H1 (cell line): ENCODE measurements at regions not wholly inside any gene's neighbourhood (a gene's known extent, or its start where the extent isn't known, plus 50 kb on each side); places are given as distances from the start of the nearest gene placed in this dataset.

Experiments used
- CTCF ChIA-PET: fragments of 300-600 bp; sonication (Branson Sonifier 250); formaldehyde crosslinking; loops from one replicate; lab custom pipeline; 2021; ENCODE audit not compliant: partially characterized antibody; lab: Charles Lee
- POLR2A ChIA-PET: fragments of 300-600 bp; sonication (Branson Sonifier 250); formaldehyde crosslinking; loops from one replicate; lab custom pipeline; 2021; ENCODE audit warnings: inconsistent platforms; ENCODE audit not compliant: partially characterized antibody; lab: Charles Lee
- DNase-seq, 2 experiments: peaks; one replicate each; pipeline versions ENCODE4 v3.0.0 to v3.0.0-alpha.2; 2010 to 2022; ENCODE audit warnings: low spot score in 2 of 2, low read depth in 1 of 2, mixed read lengths in 1 of 2
- FAIRE-seq: peaks from 2 replicates; lab custom pipeline; 2011; peaks lifted over from hg19 to GRCh38; lab: Jason Lieb, UNC
- H2AFZ ChIP-seq: 2 replicates; pipeline ENCODE4 v1.8.1; 2012; ENCODE audit warnings: low read length, inconsistent platforms
- H2AK5ac ChIP-seq: 2 replicates; pipeline ENCODE4 v1.6.1; 2013; ENCODE audit warnings: low read depth, low read length
- H2BK120ac ChIP-seq: replicated peaks from 2 replicates; pipeline ENCODE3; 2013; ENCODE audit warnings: low read depth, low read length, inconsistent platforms
- H2BK12ac ChIP-seq: 2 replicates; pipeline ENCODE4 v1.6.1; 2013; ENCODE audit warnings: low read depth, low read length
- H2BK15ac ChIP-seq: 2 replicates; pipeline ENCODE4 v1.6.1; 2013; ENCODE audit warnings: low read length
- H2BK20ac ChIP-seq: 2 replicates; pipeline ENCODE4 v1.6.1; 2013; ENCODE audit warnings: low read length
- H2BK5ac ChIP-seq: 2 replicates; pipeline ENCODE4 v1.6.1; 2013; ENCODE audit warnings: low read depth, low read length
- H3K14ac ChIP-seq: 2 replicates; pipeline ENCODE4 v1.6.1; 2013; ENCODE audit warnings: inconsistent platforms; ENCODE audit not compliant: insufficient read length
- H3K18ac ChIP-seq: 2 replicates; pipeline ENCODE4 v1.6.1; 2013; ENCODE audit warnings: low read length; ENCODE audit errors: extremely low read depth
- H3K23ac ChIP-seq: 2 replicates; pipeline ENCODE4 v1.6.1; 2013; ENCODE audit warnings: inconsistent platforms; ENCODE audit not compliant: insufficient read length
- H3K23me2 ChIP-seq: 2 replicates; pipeline ENCODE4 v1.6.1; 2013; ENCODE audit warnings: low read depth, low read length
- H3K27ac ChIP-seq: 2 replicates; pipeline ENCODE4 v1.6.1; 2011; ENCODE audit warnings: low read depth, low read length, inconsistent platforms
- H3K27me3 ChIP-seq, 4 experiments: replicated peaks in 1 of 4; 1 replicate in 1 of 4; 2 replicates in 3 of 4; pipeline versions ENCODE4 v1.6.1 to v1.8.1; 2011 to 2013; ENCODE audit warnings: low read length in 3 of 4, mild to moderate bottlenecking in 3 of 4, inconsistent platforms in 2 of 4, mixed read lengths in 2 of 4, moderate library complexity in 1 of 4; ENCODE audit not compliant: control insufficient read depth in 3 of 4, insufficient read depth in 3 of 4; ENCODE audit errors: extremely low read depth in 1 of 4
- H3K36me3 ChIP-seq, 4 experiments: 2 replicates each; pipeline versions ENCODE4 v1.6.1 to v1.8.1; 2011 to 2013; ENCODE audit warnings: mild to moderate bottlenecking in 4 of 4, low read length in 3 of 4, moderate library complexity in 2 of 4, control low read depth in 1 of 4, inconsistent platforms in 1 of 4; ENCODE audit not compliant: insufficient read depth in 4 of 4, control insufficient read depth in 2 of 4
- H3K4ac ChIP-seq: replicated peaks from 2 replicates; pipeline ENCODE3; 2013; ENCODE audit warnings: low read length, low read depth, mixed read lengths, inconsistent platforms; ENCODE audit not compliant: insufficient read length
- H3K4me1 ChIP-seq, 4 experiments: replicated peaks in 1 of 4; 1 replicate in 1 of 4; 2 replicates in 3 of 4; pipeline versions ENCODE4 v1.6.1 to v1.8.1; 2011 to 2013; ENCODE audit warnings: low read length in 3 of 4, inconsistent platforms in 2 of 4, mixed read lengths in 1 of 4; ENCODE audit not compliant: insufficient read depth in 4 of 4, control insufficient read depth in 3 of 4
- H3K4me2 ChIP-seq, 2 experiments: 2 replicates each; pipeline versions ENCODE4 v1.6.1 to v1.8.1; 2011 to 2013; ENCODE audit warnings: low read depth in 2 of 2, low read length in 2 of 2, control low read depth in 1 of 2, inconsistent platforms in 1 of 2, mild to moderate bottlenecking in 1 of 2; ENCODE audit not compliant: insufficient read depth in 1 of 2
- H3K4me3 ChIP-seq, 4 experiments: fragments of 200-600, 300-600 bp in 1 of 4; sonication (generic), shearing (Covaris generic), sonication (Bioruptor Twin) in 1 of 4; 2 replicates each; pipeline versions ENCODE4 v1.5.1 to v1.8.1; 2011 to 2016; ENCODE audit warnings: low read length in 4 of 4, low read depth in 3 of 4, control low read depth in 2 of 4, inconsistent platforms in 2 of 4, mild to moderate bottlenecking in 2 of 4, mixed read lengths in 1 of 4, moderate library complexity in 1 of 4; ENCODE audit not compliant: insufficient read depth in 2 of 4; ENCODE audit errors: extremely low read depth in 1 of 4
- H3K56ac ChIP-seq: replicated peaks from 2 replicates; pipeline ENCODE3; 2013; ENCODE audit warnings: low read depth, mild to moderate bottlenecking, mixed read lengths, low read length, inconsistent platforms; ENCODE audit not compliant: insufficient read length
- H3K79me1 ChIP-seq: 2 replicates; pipeline ENCODE4 v1.6.1; 2013; ENCODE audit warnings: low read depth, low read length, control low read depth
- H3K79me2 ChIP-seq, 2 experiments: 2 replicates each; pipeline versions ENCODE4 v1.6.1 to v1.8.1; 2012 to 2013; ENCODE audit warnings: low read length in 2 of 2, mild to moderate bottlenecking in 2 of 2, inconsistent platforms in 1 of 2; ENCODE audit not compliant: insufficient read depth in 2 of 2, control insufficient read depth in 1 of 2
- H3K9ac ChIP-seq, 4 experiments: replicated peaks in 1 of 4; 1 replicate in 1 of 4; 2 replicates in 3 of 4; pipeline versions ENCODE4 v1.6.1 to v1.8.1; 2011 to 2013; ENCODE audit warnings: low read depth in 3 of 4, low read length in 3 of 4, control low read depth in 2 of 4, mild to moderate bottlenecking in 2 of 4, moderate library complexity in 2 of 4, inconsistent platforms in 1 of 4; ENCODE audit errors: extremely low read depth in 1 of 4
- H3K9me3 ChIP-seq, 2 experiments: 2 replicates each; pipeline versions ENCODE4 v1.6.1 to v1.8.1; 2012 to 2013; ENCODE audit warnings: mild to moderate bottlenecking in 2 of 2, moderate library complexity in 2 of 2, control low read depth in 1 of 2, inconsistent platforms in 1 of 2, low read depth in 1 of 2, low read length in 1 of 2, mixed read lengths in 1 of 2; ENCODE audit not compliant: insufficient read depth in 2 of 2
- H4K20me1 ChIP-seq, 2 experiments: replicated peaks in 1 of 2; 2 replicates each; pipeline versions ENCODE3 to v1.8.1; 2011 to 2013; ENCODE audit warnings: inconsistent platforms in 2 of 2, low read length in 2 of 2, mild to moderate bottlenecking in 1 of 2; ENCODE audit not compliant: insufficient read depth in 2 of 2, control insufficient read depth in 1 of 2
- H4K5ac ChIP-seq: 2 replicates; pipeline ENCODE4 v1.6.1; 2013; ENCODE audit warnings: low read length, low read depth, mixed read lengths, inconsistent platforms; ENCODE audit not compliant: insufficient read length
- H4K8ac ChIP-seq: 2 replicates; pipeline ENCODE4 v1.8.0; 2013; ENCODE audit warnings: mild to moderate bottlenecking, moderate library complexity, low read length, inconsistent platforms; ENCODE audit not compliant: insufficient read depth; ENCODE audit errors: extremely low read depth
- H4K91ac ChIP-seq: replicated peaks from 2 replicates; pipeline ENCODE3; 2013; ENCODE audit warnings: low read length, mixed read lengths, inconsistent platforms; ENCODE audit not compliant: insufficient read length
- TAF1 ChIP-seq: IDR thresholded peaks from 2 replicates; pipeline ENCODE4 v1.6.1; 2011; ENCODE audit warnings: mild to moderate bottlenecking, low read depth, low read length
- WGBS, 2 experiments: shearing (Covaris generic) in 1 of 2; methylation state at CpG; one replicate each; pipeline versions ENCODE4 v1.1.6 to v1.1.7; 2013 to 2015; ENCODE audit warnings: low lambda C conversion rate in 2 of 2, mixed read lengths in 2 of 2, inconsistent platforms in 1 of 2, low coverage in 1 of 2, missing lambda C conversion rate in 1 of 2; ENCODE audit not compliant: insufficient replicate concordance in 2 of 2, insufficient coverage in 1 of 2, insufficient read length in 1 of 2; ENCODE audit errors: extremely low coverage in 1 of 2, missing lambda C conversion rate in 1 of 2; 5-methylcytosine and 5-hydroxymethylcytosine counted together

DNA sequence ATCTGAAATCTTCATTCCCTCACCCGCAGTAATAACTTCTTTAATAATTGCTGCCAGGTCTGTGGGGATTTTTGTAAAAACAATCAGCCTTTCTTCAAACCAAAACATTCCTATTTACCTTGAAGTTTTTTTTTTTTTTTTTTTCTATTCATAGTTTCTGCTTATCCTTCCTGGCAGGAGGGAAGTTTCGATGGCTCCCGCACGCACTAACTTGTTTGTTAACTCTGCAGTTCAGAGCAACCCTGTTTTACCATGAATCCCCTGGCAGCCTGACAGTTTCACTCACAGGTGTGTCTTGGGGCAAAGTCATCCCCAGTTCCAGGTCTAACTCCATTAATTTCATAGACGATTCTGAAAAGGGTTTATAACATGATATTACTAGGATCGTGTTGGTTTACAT lies 149.3 kb downstream of the KLF6 start:
- no peak overlapping the region for H2BK12ac ChIP-seq
- H3K79me1 ChIP-seq = no peaks in the 10 kb centered on the region
- whole genome bisulfite sequencing, 2 experiments = 85% methylated on average over 6 of the region's 6 CpGs; no CpG with 5 or more reads in 1 of the 2 experiments
- H2BK5ac ChIP-seq = no peak overlapping the region
- H3K79me2 ChIP-seq = no peaks in the 10 kb centered on the region
- H3K4me2 ChIP-seq = no peak overlapping the region
- no peak overlapping the region for H2BK15ac ChIP-seq
- no peak overlapping the region for H4K91ac ChIP-seq
- no peak overlapping the region for H3K18ac ChIP-seq
- H3K14ac ChIP-seq = no peak overlapping the region
- H3K9me3 ChIP-seq = no peaks in the 10 kb centered on the region
- H3K27me3 ChIP-seq = no peaks in the 10 kb centered on the region
- H3K23ac ChIP-seq = no peak overlapping the region
- no peaks in the 10 kb centered on the region for H3K4me1 ChIP-seq
- FAIRE-seq (no peak), DNase-seq (no peak)
- H2AFZ ChIP-seq = no peak overlapping the region
- H3K4ac ChIP-seq = no peak overlapping the region
- no peak overlapping the region for H2AK5ac ChIP-seq
- H3K36me3 ChIP-seq = no peaks in the 10 kb centered on the region
- H3K27ac ChIP-seq = no peak overlapping the region
- ChIA-PET POLR2A (no interaction called here), CTCF (interaction anchor here (1.3 kb wide), 1 partner anchor 252 kb away, joined by 3 read pairs; no protein-coding TSS in a partner anchor)
- H2BK20ac ChIP-seq = no peak overlapping the region
- H3K23me2 ChIP-seq = no peaks in the 10 kb centered on the region
- no peak overlapping the region for H2BK120ac ChIP-seq
- no peaks in the 10 kb centered on the region for H4K20me1 ChIP-seq
- H3K4me3 ChIP-seq = no peak overlapping the region
- no peak overlapping the region for H4K5ac ChIP-seq
- no peak overlapping the region for H3K56ac ChIP-seq
- no peak overlapping the region for H4K8ac ChIP-seq
- TF ChIP-seq TAF1 = no peak
- H3K9ac ChIP-seq = no peak overlapping the region
